NT2/D1 (cell line): ENCODE measurements at regions not wholly inside any gene's neighbourhood (a gene's known extent, or its start where the extent isn't known, plus 50 kb on each side); places are given as distances from the start of the nearest gene placed in this dataset.

ENCODE experiments used
- SUZ12 ChIP-seq: IDR thresholded peaks from 2 replicates; pipeline ENCODE4 v1.6.1; 2011; ENCODE audit not compliant: insufficient read length, insufficient read depth; ENCODE audit errors: extremely low read depth
- ZNF274 ChIP-seq: IDR thresholded peaks from 2 replicates; pipeline ENCODE4 v1.6.1; 2011; ENCODE audit warnings: mild to moderate bottlenecking, low read depth, low read length

DNA sequence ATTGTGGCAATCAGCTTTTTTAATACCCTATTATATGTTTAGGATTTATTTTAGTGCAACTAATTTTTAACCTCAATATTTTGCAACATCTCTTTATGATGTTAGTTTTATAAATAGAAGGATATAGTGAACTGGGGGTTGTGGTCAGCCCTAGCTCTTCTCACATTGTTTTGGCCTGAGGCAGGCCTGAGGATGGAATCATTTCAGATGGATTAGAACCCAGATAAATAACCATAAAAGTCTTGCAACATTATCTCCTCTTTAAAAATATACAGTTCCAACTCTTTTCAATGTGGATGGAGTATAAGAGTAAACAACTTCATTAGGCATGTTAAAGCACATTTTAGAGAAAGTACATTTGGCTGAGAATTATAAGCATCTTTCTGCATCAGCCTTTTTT, 522.7 kb downstream of the NR2F1-AS1 start:
- TF ChIP-seq SUZ12 (no peak), ZNF274 (no peak)
